ENCODE measurements at regions not wholly inside any gene's neighbourhood (a gene's known extent, or its start where the extent isn't known, plus 50 kb on each side); places are given as distances from the start of the nearest gene placed in this dataset.

GRCh38 chr16:79412783-79413225, 187.7 kb downstream of the MAF start:
- no peak for ATAC-seq
- ChIA-PET CTCF (ENCODE audit: low intra/inter-chr PET ratio, low total read pairs) (no interaction called here), POLR2A (no interaction called here)
- Histone ChIP-seq H3K4me3 (replicated peaks in 1 of 3; ENCODE audit: insufficient read depth in 1 of 3, low read depth in 2 of 3, low read length in 3 of 3) (no peak overlapping the region), H3K4me2 (ENCODE audit: low read depth, low read length) (no peak overlapping the region), H3K27ac (ENCODE audit: extremely low read length, insufficient read depth, low read length) (no peak overlapping the region), H3K36me3 (replicated peaks in 1 of 2; ENCODE audit: control insufficient read depth in 1 of 2, insufficient read depth in 2 of 2, low read length in 2 of 2) (no peaks in the 10 kb centered on the region), H3K79me2 (ENCODE audit: insufficient read depth, low read length) (no peaks in the 10 kb centered on the region), H3K9ac (ENCODE audit: insufficient read depth, low read depth, low read length) (no peak overlapping the region), H3K27me3 (ENCODE audit: control insufficient read depth in 1 of 2, insufficient read depth in 2 of 2, low read length in 2 of 2) (peaks cover 0 to 7% of the 10 kb centered on the region in 2 experiments; a peak in 3 of 5 replicates), H4K20me1 (ENCODE audit: insufficient read depth, low read length) (no peaks in the 10 kb centered on the region), H3K9me3 (ENCODE audit: low read length) (no peaks in the 10 kb centered on the region), H2AFZ (ENCODE audit: low read length) (no peak overlapping the region), H3K4me1 (ENCODE audit: insufficient read depth, low read length) (no peaks in the 10 kb centered on the region)
- DNase-seq (ENCODE audit: low spot score): no peak
- 33% methylated on average over 3 of the region's 3 CpGs for WGBS (ENCODE audit: low lambda C conversion rate)
- intact Hi-C loops (cut with micrococcal nuclease; ENCODE audit: unreplicated experiment): no loop called here
- in situ Hi-C loops (cut with HindIII; ENCODE audit: extremely low pct_ligation_motif_present, low pct_unique_long_range_greater_than_20kb): no loop called here
- no peak for FAIRE-seq
- no peak for TF ChIP-seq MLLT10 (CRISPR knock-in tag; IDR thresholded peaks at IDR 0.05)
- TF ChIP-seq ZNF770 (CRISPR knock-in tag; IDR thresholded peaks at IDR 0.05): no peak
- TF ChIP-seq SP5 (CRISPR knock-in tag; IDR thresholded peaks at IDR 0.05; ENCODE audit: borderline replicate concordance, low read depth): no peak
- no peak for TF ChIP-seq MIXL1 (CRISPR knock-in tag; IDR thresholded peaks at IDR 0.05)
- no TSS peak for BruUV-seq (replicated peaks)

GRCh38 chr16:79411805-79412204, 188.7 kb downstream of the MAF start:
- Histone ChIP-seq H3K27ac (ENCODE audit: extremely low read length, insufficient read depth, low read length) (no peak overlapping the region), H3K9me3 (ENCODE audit: low read length) (no peaks in the 10 kb centered on the region), H4K20me1 (ENCODE audit: insufficient read depth, low read length) (no peaks in the 10 kb centered on the region), H3K4me2 (ENCODE audit: low read depth, low read length) (no peak overlapping the region), H3K9ac (ENCODE audit: insufficient read depth, low read depth, low read length) (no peak overlapping the region), H3K79me2 (ENCODE audit: insufficient read depth, low read length) (no peaks in the 10 kb centered on the region), H3K27me3 (ENCODE audit: control insufficient read depth in 1 of 2, insufficient read depth in 2 of 2, low read length in 2 of 2) (peaks cover 0 to 6% of the 10 kb centered on the region in 2 experiments; a peak in 2 of 5 replicates), H3K4me1 (ENCODE audit: insufficient read depth, low read length) (no peaks in the 10 kb centered on the region), H3K4me3 (replicated peaks in 1 of 3; ENCODE audit: insufficient read depth in 1 of 3, low read depth in 2 of 3, low read length in 3 of 3) (no peak overlapping the region), H3K36me3 (replicated peaks in 1 of 2; ENCODE audit: control insufficient read depth in 1 of 2, insufficient read depth in 2 of 2, low read length in 2 of 2) (no peaks in the 10 kb centered on the region), H2AFZ (ENCODE audit: low read length) (no peak overlapping the region)
- ATAC-seq: no peak
- POLR2A ChIA-PET: no interaction called here
- FAIRE-seq: no peak
- WGBS (ENCODE audit: low lambda C conversion rate): 7% methylated on average over 4 of the region's 4 CpGs
- no TSS peak for BruUV-seq (replicated peaks)
- CTCF ChIA-PET (ENCODE audit: low intra/inter-chr PET ratio, low total read pairs): no interaction called here
- TF ChIP-seq THRA (CRISPR knock-in tag; IDR thresholded peaks at IDR 0.05; ENCODE audit: borderline replicate concordance) (no peak), PLSCR1 (CRISPR knock-in tag; IDR thresholded peaks at IDR 0.05; ENCODE audit: borderline replicate concordance) (no peak), DNMT1 (CRISPR knock-in tag; IDR thresholded peaks at IDR 0.05) (no peak), EP300 (IDR thresholded peaks at IDR 0.05; ENCODE audit: low read depth in 2 of 2, low read length in 2 of 2) (no peak), EP300 (CRISPR knock-in tag; IDR thresholded peaks at IDR 0.05; ENCODE audit: borderline replicate concordance) (no peak)
- in situ Hi-C loops (cut with HindIII; ENCODE audit: extremely low pct_ligation_motif_present, low pct_unique_long_range_greater_than_20kb): no loop called here
- intact Hi-C loops (cut with micrococcal nuclease; ENCODE audit: unreplicated experiment): no loop called here
- no peak for DNase-seq (ENCODE audit: low spot score)
